ENCODE measurements at regions not wholly inside any gene's neighbourhood (a gene's known extent, or its start where the extent isn't known, plus 50 kb on each side); places are given as distances from the start of the nearest gene placed in this dataset.

DNA sequence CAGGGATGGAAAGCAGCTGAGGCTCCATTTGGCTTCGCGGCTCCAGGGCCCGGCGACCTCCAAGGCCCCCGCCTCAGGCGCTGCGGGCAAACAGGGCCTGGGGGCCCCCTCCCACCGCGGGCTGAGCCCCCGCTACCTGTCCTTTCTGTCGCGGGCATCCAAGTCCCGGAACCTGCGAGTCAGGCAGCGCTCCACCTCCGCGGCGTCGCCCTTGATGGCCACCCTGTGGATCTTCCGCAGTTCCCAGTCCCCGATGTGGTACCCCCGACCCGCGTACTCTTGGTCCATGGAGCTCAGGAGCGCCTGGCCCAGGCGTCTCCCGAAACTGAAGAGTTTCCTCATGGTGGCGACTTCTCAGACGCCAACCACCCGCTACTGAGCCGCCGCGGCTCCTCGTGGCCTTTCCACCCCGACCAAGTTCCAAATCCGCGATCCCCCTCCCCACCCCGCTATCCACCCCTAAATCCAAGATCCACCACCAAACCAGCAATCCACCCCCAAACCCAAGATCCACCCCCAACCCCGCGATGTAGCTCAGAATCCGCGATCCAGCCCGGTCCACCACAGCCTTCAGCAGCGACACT is 86.5 kb upstream of the CCDC180 start:
- no peak for TF ChIP-seq POLR2A (IDR thresholded peaks at IDR 0.05; ENCODE audit: low read depth)
- TF ChIP-seq, protein P1, sequence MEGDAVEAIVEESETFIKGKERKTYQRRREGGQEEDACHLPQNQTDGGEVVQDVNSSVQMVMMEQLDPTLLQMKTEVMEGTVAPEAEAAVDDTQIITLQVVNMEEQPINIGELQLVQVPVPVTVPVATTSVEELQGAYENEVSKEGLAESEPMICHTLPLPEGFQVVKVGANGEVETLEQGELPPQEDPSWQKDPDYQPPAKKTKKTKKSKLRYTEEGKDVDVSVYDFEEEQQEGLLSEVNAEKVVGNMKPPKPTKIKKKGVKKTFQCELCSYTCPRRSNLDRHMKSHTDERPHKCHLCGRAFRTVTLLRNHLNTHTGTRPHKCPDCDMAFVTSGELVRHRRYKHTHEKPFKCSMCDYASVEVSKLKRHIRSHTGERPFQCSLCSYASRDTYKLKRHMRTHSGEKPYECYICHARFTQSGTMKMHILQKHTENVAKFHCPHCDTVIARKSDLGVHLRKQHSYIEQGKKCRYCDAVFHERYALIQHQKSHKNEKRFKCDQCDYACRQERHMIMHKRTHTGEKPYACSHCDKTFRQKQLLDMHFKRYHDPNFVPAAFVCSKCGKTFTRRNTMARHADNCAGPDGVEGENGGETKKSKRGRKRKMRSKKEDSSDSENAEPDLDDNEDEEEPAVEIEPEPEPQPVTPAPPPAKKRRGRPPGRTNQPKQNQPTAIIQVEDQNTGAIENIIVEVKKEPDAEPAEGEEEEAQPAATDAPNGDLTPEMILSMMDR (IDR thresholded peaks at IDR 0.05): no peak

Data from esophagus muscularis mucosa (tissue), 3 donors.